SK-N-MC (cell line): ENCODE measurements at regions not wholly inside any gene's neighbourhood (a gene's known extent, or its start where the extent isn't known, plus 50 kb on each side); places are given as distances from the start of the nearest gene placed in this dataset.

Source experiments
- EZH2 ChIP-seq: fragments of 200-600 bp; sonication (generic); IDR thresholded peaks from one replicate; pipeline ENCODE4 v1.6.1; 2017; ENCODE audit warnings: antibody characterized with exemption
- POLR2AphosphoS5 ChIP-seq: IDR thresholded peaks from 2 replicates; pipeline ENCODE4 v1.6.1; 2012; ENCODE audit warnings: mild to moderate bottlenecking, low read depth, low read length, borderline replicate concordance

- TF ChIP-seq EZH2, result no peak
- no peak for TF ChIP-seq POLR2AphosphoS5
Measured at GRCh38 chrX:95427389-95427788, 1257.3 kb upstream of the DIAPH2 start.
